ENCODE measurements at regions not wholly inside any gene's neighbourhood (a gene's known extent, or its start where the extent isn't known, plus 50 kb on each side); places are given as distances from the start of the nearest gene placed in this dataset.
"Not testable (repeated sequence)": the region's sequence is repeated elsewhere in the genome, so short reads cannot be mapped to it uniquely, and the experiment has no call there.

GRCh38 chr1:30660241-30660640 is 63.1 kb downstream of the MATN1 start:
- H3K36me3 ChIP-seq (ENCODE audit: control insufficient read depth, insufficient read depth, low read length), result no peaks in the 10 kb centered on the region
- DNase-seq, result no peak
- peaks cover 6% of the 10 kb centered on the region for H3K27me3 ChIP-seq (replicated peaks; ENCODE audit: control insufficient read depth, insufficient read depth, low read length, poor library complexity, severe bottlenecking)
- H3K4me3 ChIP-seq (ENCODE audit: insufficient read depth, low read depth, low read length, poor library complexity, severe bottlenecking), result no peak overlapping the region
- no peaks in the 10 kb centered on the region for H3K4me1 ChIP-seq (ENCODE audit: control insufficient read depth, insufficient read depth, low read length, poor library complexity, severe bottlenecking)
- no peaks in the 10 kb centered on the region for H3K9me3 ChIP-seq (ENCODE audit: control insufficient read depth, low read length)
- H3K27ac ChIP-seq (ENCODE audit: insufficient read depth, low read length, poor library complexity, severe bottlenecking), result no peak overlapping the region

GRCh38 chr1:30659702-30660101 is 63.7 kb downstream of the MATN1 start:
- no peaks in the 10 kb centered on the region for H3K4me1 ChIP-seq (ENCODE audit: control insufficient read depth, insufficient read depth, low read length, poor library complexity, severe bottlenecking)
- H3K36me3 ChIP-seq (ENCODE audit: control insufficient read depth, insufficient read depth, low read length), result no peaks in the 10 kb centered on the region
- no peak overlapping the region for H3K4me3 ChIP-seq (ENCODE audit: insufficient read depth, low read depth, low read length, poor library complexity, severe bottlenecking)
- DNase-seq, result no peak
- H3K27ac ChIP-seq (ENCODE audit: insufficient read depth, low read length, poor library complexity, severe bottlenecking), result no peak overlapping the region
- H3K27me3 ChIP-seq (replicated peaks; ENCODE audit: control insufficient read depth, insufficient read depth, low read length, poor library complexity, severe bottlenecking), result peaks cover 6% of the 10 kb centered on the region
- H3K9me3 ChIP-seq (ENCODE audit: control insufficient read depth, low read length), result no peaks in the 10 kb centered on the region

- not testable (repeated sequence) for H3K27ac ChIP-seq (ENCODE audit: insufficient read depth, low read length, poor library complexity, severe bottlenecking); H3K27me3 ChIP-seq (replicated peaks; ENCODE audit: control insufficient read depth, insufficient read depth, low read length, poor library complexity, severe bottlenecking); H3K36me3 ChIP-seq (ENCODE audit: control insufficient read depth, insufficient read depth, low read length); DNase-seq; H3K9me3 ChIP-seq (ENCODE audit: control insufficient read depth, low read length); H3K4me3 ChIP-seq (ENCODE audit: insufficient read depth, low read depth, low read length, poor library complexity, severe bottlenecking); H3K4me1 ChIP-seq (ENCODE audit: control insufficient read depth, insufficient read depth, low read length, poor library complexity, severe bottlenecking)
Observed at GRCh38 chr1:30658375-30658774, 65.0 kb downstream of the MATN1 start.

GRCh38 chr1:30658014-30658336 is 65.4 kb downstream of the MATN1 start:
- no peak overlapping the region for H3K27ac ChIP-seq (ENCODE audit: insufficient read depth, low read length, poor library complexity, severe bottlenecking)
- no peak for DNase-seq
- H3K27me3 ChIP-seq (replicated peaks; ENCODE audit: control insufficient read depth, insufficient read depth, low read length, poor library complexity, severe bottlenecking), result peaks cover 6% of the 10 kb centered on the region
- no peaks in the 10 kb centered on the region for H3K4me1 ChIP-seq (ENCODE audit: control insufficient read depth, insufficient read depth, low read length, poor library complexity, severe bottlenecking)
- no peak overlapping the region for H3K4me3 ChIP-seq (ENCODE audit: insufficient read depth, low read depth, low read length, poor library complexity, severe bottlenecking)
- no peaks in the 10 kb centered on the region for H3K36me3 ChIP-seq (ENCODE audit: control insufficient read depth, insufficient read depth, low read length)
- no peaks in the 10 kb centered on the region for H3K9me3 ChIP-seq (ENCODE audit: control insufficient read depth, low read length)

- no peak overlapping the region for H3K4me3 ChIP-seq (ENCODE audit: insufficient read depth, low read depth, low read length, poor library complexity, severe bottlenecking)
- H3K36me3 ChIP-seq (ENCODE audit: control insufficient read depth, insufficient read depth, low read length), result no peaks in the 10 kb centered on the region
- DNase-seq, result no peak
- no peaks in the 10 kb centered on the region for H3K4me1 ChIP-seq (ENCODE audit: control insufficient read depth, insufficient read depth, low read length, poor library complexity, severe bottlenecking)
- H3K9me3 ChIP-seq (ENCODE audit: control insufficient read depth, low read length), result no peaks in the 10 kb centered on the region
- no peak overlapping the region for H3K27ac ChIP-seq (ENCODE audit: insufficient read depth, low read length, poor library complexity, severe bottlenecking)
- H3K27me3 ChIP-seq (replicated peaks; ENCODE audit: control insufficient read depth, insufficient read depth, low read length, poor library complexity, severe bottlenecking), result peaks cover 6% of the 10 kb centered on the region
Observed at GRCh38 chr1:30657131-30658013, 66.0 kb downstream of the MATN1 start.

- DNase-seq, result no peak
- peaks cover 11% of the 10 kb centered on the region for H3K27me3 ChIP-seq (replicated peaks; ENCODE audit: control insufficient read depth, insufficient read depth, low read length, poor library complexity, severe bottlenecking)
- H3K9me3 ChIP-seq (ENCODE audit: control insufficient read depth, low read length), result no peaks in the 10 kb centered on the region
- H3K4me1 ChIP-seq (ENCODE audit: control insufficient read depth, insufficient read depth, low read length, poor library complexity, severe bottlenecking), result no peaks in the 10 kb centered on the region
- no peak overlapping the region for H3K27ac ChIP-seq (ENCODE audit: insufficient read depth, low read length, poor library complexity, severe bottlenecking)
- no peak overlapping the region for H3K4me3 ChIP-seq (ENCODE audit: insufficient read depth, low read depth, low read length, poor library complexity, severe bottlenecking)
- no peaks in the 10 kb centered on the region for H3K36me3 ChIP-seq (ENCODE audit: control insufficient read depth, insufficient read depth, low read length)
Observed at GRCh38 chr1:30656171-30656940, 67.0 kb downstream of the MATN1 start.

- H3K4me1 ChIP-seq (ENCODE audit: control insufficient read depth, insufficient read depth, low read length, poor library complexity, severe bottlenecking), result no peaks in the 10 kb centered on the region
- no peak overlapping the region for H3K27ac ChIP-seq (ENCODE audit: insufficient read depth, low read length, poor library complexity, severe bottlenecking)
- no peaks in the 10 kb centered on the region for H3K36me3 ChIP-seq (ENCODE audit: control insufficient read depth, insufficient read depth, low read length)
- peaks cover 11% of the 10 kb centered on the region for H3K27me3 ChIP-seq (replicated peaks; ENCODE audit: control insufficient read depth, insufficient read depth, low read length, poor library complexity, severe bottlenecking)
- H3K9me3 ChIP-seq (ENCODE audit: control insufficient read depth, low read length), result no peaks in the 10 kb centered on the region
- DNase-seq, result no peak
- no peak overlapping the region for H3K4me3 ChIP-seq (ENCODE audit: insufficient read depth, low read depth, low read length, poor library complexity, severe bottlenecking)
Observed at GRCh38 chr1:30655672-30656071, 67.7 kb downstream of the MATN1 start.

- no peaks in the 10 kb centered on the region for H3K4me1 ChIP-seq (ENCODE audit: control insufficient read depth, insufficient read depth, low read length, poor library complexity, severe bottlenecking)
- peaks cover 15% of the 10 kb centered on the region for H3K27me3 ChIP-seq (replicated peaks; ENCODE audit: control insufficient read depth, insufficient read depth, low read length, poor library complexity, severe bottlenecking)
- no peak overlapping the region for H3K27ac ChIP-seq (ENCODE audit: insufficient read depth, low read length, poor library complexity, severe bottlenecking)
- H3K36me3 ChIP-seq (ENCODE audit: control insufficient read depth, insufficient read depth, low read length), result no peaks in the 10 kb centered on the region
- DNase-seq, result no peak
- H3K4me3 ChIP-seq (ENCODE audit: insufficient read depth, low read depth, low read length, poor library complexity, severe bottlenecking), result no peak overlapping the region
- no peaks in the 10 kb centered on the region for H3K9me3 ChIP-seq (ENCODE audit: control insufficient read depth, low read length)
Observed at GRCh38 chr1:30654188-30654587, 69.2 kb downstream of the MATN1 start.

- Histone ChIP-seq H3K4me3 (ENCODE audit: insufficient read depth, low read depth, low read length, poor library complexity, severe bottlenecking) (no peak overlapping the region), H3K36me3 (ENCODE audit: control insufficient read depth, insufficient read depth, low read length) (no peaks in the 10 kb centered on the region), H3K4me1 (ENCODE audit: control insufficient read depth, insufficient read depth, low read length, poor library complexity, severe bottlenecking) (no peaks in the 10 kb centered on the region), H3K9me3 (ENCODE audit: control insufficient read depth, low read length) (no peaks in the 10 kb centered on the region), H3K27ac (ENCODE audit: insufficient read depth, low read length, poor library complexity, severe bottlenecking) (no peak overlapping the region), H3K27me3 (replicated peaks; ENCODE audit: control insufficient read depth, insufficient read depth, low read length, poor library complexity, severe bottlenecking) (peaks cover 11% of the 10 kb centered on the region)
- DNase-seq, result no peak
Observed at GRCh38 chr1:30652152-30652841, 71.1 kb downstream of the MATN1 start.

GRCh38 chr1:30651395-30651794 is 72.0 kb downstream of the MATN1 start:
- not testable (repeated sequence) for H3K4me1 ChIP-seq (ENCODE audit: control insufficient read depth, insufficient read depth, low read length, poor library complexity, severe bottlenecking); DNase-seq; H3K27ac ChIP-seq (ENCODE audit: insufficient read depth, low read length, poor library complexity, severe bottlenecking); H3K4me3 ChIP-seq (ENCODE audit: insufficient read depth, low read depth, low read length, poor library complexity, severe bottlenecking); H3K9me3 ChIP-seq (ENCODE audit: control insufficient read depth, low read length); H3K36me3 ChIP-seq (ENCODE audit: control insufficient read depth, insufficient read depth, low read length); H3K27me3 ChIP-seq (replicated peaks; ENCODE audit: control insufficient read depth, insufficient read depth, low read length, poor library complexity, severe bottlenecking)
